Endothelial cell of umbilical vein (primary cell): ENCODE measurements at regions not wholly inside any gene's neighbourhood (a gene's known extent, or its start where the extent isn't known, plus 50 kb on each side); places are given as distances from the start of the nearest gene placed in this dataset.
"Not testable (repeated sequence)": the region's sequence is repeated elsewhere in the genome, so short reads cannot be mapped to it uniquely, and the experiment has no call there.

ENCODE experiments used
- BruUV-seq: library from RNA; stranded (reverse); fragments of 400-500 nt; replicated peaks from 2 replicates; lab custom pipeline; 2021; lab: Mats Ljungman, UMichigan
- CTCF ChIA-PET: fragments of 300-600, 350-600 bp; sonication (Branson Sonifier 250); formaldehyde crosslinking; loops from one replicate; lab custom pipeline; 2021; ENCODE audit warnings: antibody characterized with exemption, inconsistent platforms; lab: Charles Lee
- POLR2A ChIA-PET: fragments of 300-600, 350-600 bp; sonication (Branson Sonifier 250); formaldehyde crosslinking; loops from one replicate; lab custom pipeline; 2021; ENCODE audit warnings: antibody characterized with exemption, inconsistent platforms; lab: Charles Lee
- DNase-seq: peaks from one replicate; pipeline ENCODE4 v3.0.0-alpha.2; 2011; ENCODE audit warnings: low read depth, low spot score
- FAIRE-seq: peaks from 2 replicates; lab custom pipeline; 2011; peaks lifted over from hg19 to GRCh38; lab: Jason Lieb, UNC
- H2AFZ ChIP-seq: 2 replicates; pipeline ENCODE4 v1.6.0; 2012; ENCODE audit warnings: low read depth, low read length, control low read depth, inconsistent platforms
- H3K27ac ChIP-seq: 2 replicates; pipeline ENCODE4 v1.5.1; 2011; ENCODE audit warnings: low read depth, mild to moderate bottlenecking, control low read depth, low read length, moderate library complexity; ENCODE audit not compliant: insufficient read depth
- H3K27me3 ChIP-seq, 2 experiments: 2 replicates each; pipeline versions ENCODE4 v1.6.0 to v1.6.1; 2011; ENCODE audit warnings: low read length in 2 of 2, mixed read lengths in 1 of 2; ENCODE audit not compliant: control insufficient read depth in 2 of 2, insufficient read depth in 2 of 2
- H3K36me3 ChIP-seq, 2 experiments: 2 replicates in 1 of 2; 3 replicates in 1 of 2; pipeline ENCODE4 v1.5.1; 2011; ENCODE audit warnings: low read length in 2 of 2, mild to moderate bottlenecking in 1 of 2, moderate library complexity in 1 of 2; ENCODE audit not compliant: control insufficient read depth in 2 of 2, insufficient read depth in 2 of 2; ENCODE audit errors: extremely low read depth in 1 of 2
- H3K4me1 ChIP-seq: 3 replicates; pipeline ENCODE4 v1.5.1; 2011; ENCODE audit warnings: mild to moderate bottlenecking, low read length; ENCODE audit not compliant: control insufficient read depth, insufficient read depth; ENCODE audit errors: extremely low read depth
- H3K4me2 ChIP-seq: 2 replicates; pipeline ENCODE4 v1.6.1; 2011; ENCODE audit warnings: low read length, control low read depth, mixed read lengths; ENCODE audit not compliant: insufficient read depth
- H3K4me3 ChIP-seq, 3 experiments: fragments of 200-600 bp in 1 of 3; sonication (generic), shearing (Covaris generic) in 1 of 3; replicated peaks in 1 of 3; 2 replicates each; pipeline ENCODE4 v1.5.1; 2011 to 2016; ENCODE audit warnings: control low read depth in 3 of 3, low read length in 3 of 3, mild to moderate bottlenecking in 2 of 3, inconsistent platforms in 1 of 3, low read depth in 1 of 3, moderate library complexity in 1 of 3; ENCODE audit not compliant: insufficient read depth in 1 of 3
- H3K79me2 ChIP-seq: 2 replicates; pipeline ENCODE4 v1.6.0; 2012; ENCODE audit warnings: low read length, inconsistent platforms; ENCODE audit not compliant: control insufficient read depth, insufficient read depth
- H3K9ac ChIP-seq: replicated peaks from 2 replicates; pipeline ENCODE3; 2011; ENCODE audit warnings: low read length, control low read depth; ENCODE audit not compliant: insufficient read depth; ENCODE audit errors: extremely low read depth
- H3K9me1 ChIP-seq: replicated peaks from 3 replicates; pipeline ENCODE4 v1.6.0; 2011; ENCODE audit warnings: mild to moderate bottlenecking, low read length; ENCODE audit not compliant: control insufficient read depth, insufficient read depth; ENCODE audit errors: extremely low read depth
- H3K9me3 ChIP-seq: replicated peaks from 2 replicates; pipeline ENCODE4 v1.5.1; 2012; ENCODE audit warnings: low read length, inconsistent platforms; ENCODE audit not compliant: control insufficient read depth, insufficient read depth
- H4K20me1 ChIP-seq: replicated peaks from 2 replicates; pipeline ENCODE3; 2011; ENCODE audit warnings: mild to moderate bottlenecking, low read length; ENCODE audit not compliant: control insufficient read depth, insufficient read depth; ENCODE audit errors: extremely low read depth
- CTCF ChIP-seq, 2 donors: IDR thresholded peaks; 1 replicate in 1 of 2; 2 replicates in 1 of 2; pipeline ENCODE4 v1.5.1; 2011; ENCODE audit warnings: low read length in 2 of 2, mild to moderate bottlenecking in 2 of 2, moderate library complexity in 2 of 2, control low read depth in 1 of 2, inconsistent platforms in 1 of 2, low read depth in 1 of 2; ENCODE audit not compliant: insufficient read depth in 1 of 2; ENCODE audit errors: extremely low read depth in 1 of 2
- EZH2 ChIP-seq: IDR thresholded peaks from 2 replicates; pipeline ENCODE4 v1.6.1; 2012; ENCODE audit warnings: borderline replicate concordance, low read depth, mild to moderate bottlenecking, moderate library complexity, low read length, inconsistent platforms; ENCODE audit not compliant: severe bottlenecking
- FOS ChIP-seq: IDR thresholded peaks from 2 replicates; pipeline ENCODE4 v1.6.1; 2011; ENCODE audit warnings: mild to moderate bottlenecking, low read length, moderate library complexity, borderline replicate concordance; ENCODE audit not compliant: insufficient read depth
- GATA2 ChIP-seq: IDR thresholded peaks from 2 replicates; pipeline ENCODE4 v1.7.0; 2011; ENCODE audit warnings: low read depth, mild to moderate bottlenecking, moderate library complexity, mixed read lengths, low read length; ENCODE audit not compliant: insufficient read length, insufficient read depth
- JUN ChIP-seq: IDR thresholded peaks from 2 replicates; pipeline ENCODE4 v1.6.1; 2011; ENCODE audit warnings: borderline replicate concordance, low read depth; ENCODE audit not compliant: insufficient read length, insufficient read depth
- MAX ChIP-seq: IDR thresholded peaks from 2 replicates; pipeline ENCODE4 v1.6.1; 2011; ENCODE audit not compliant: insufficient read depth, insufficient read length
- MYC ChIP-seq: IDR thresholded peaks from one replicate; pipeline ENCODE4 v1.6.1; 2011; ENCODE audit warnings: mild to moderate bottlenecking, low read depth, low read length
- POLR2A ChIP-seq: IDR thresholded peaks from 2 replicates; pipeline ENCODE4 v1.6.1; 2012; ENCODE audit warnings: low read depth, mild to moderate bottlenecking, control low read depth, low read length
- POLR2AphosphoS5 ChIP-seq: IDR thresholded peaks from 2 replicates; pipeline ENCODE4 v1.6.1; 2012; ENCODE audit warnings: low read depth, mild to moderate bottlenecking, control low read depth, low read length, moderate library complexity; ENCODE audit not compliant: insufficient read depth
- dilution Hi-C: fragments of 300-500 bp; cut with MboI; formaldehyde crosslinking; loops from one replicate; pipeline ENCODE4 v1.15.0; 2019; ENCODE audit warnings: low sequenced_read_pairs; ENCODE audit not compliant: extremely low pct_ligation_motif_present
- intact Hi-C: fragments of 100-400 bp; cut with micrococcal nuclease; formaldehyde crosslinking; loops from one replicate; pipeline ENCODE4 v1.10.0; 2022

- intact Hi-C loops (no loop called here), dilution Hi-C loops (no loop called here)
- Histone ChIP-seq H3K4me3 (no peak overlapping the region), H3K27me3 (no peaks in the 10 kb centered on the region), H3K36me3 (no peaks in the 10 kb centered on the region), H3K9me1 (no peaks in the 10 kb centered on the region), H3K9ac (no peak overlapping the region), H3K27ac (no peak overlapping the region), H3K4me1 (no peaks in the 10 kb centered on the region), H3K9me3 (no peaks in the 10 kb centered on the region), H3K79me2 (no peaks in the 10 kb centered on the region), H3K4me2 (no peak overlapping the region), H4K20me1 (no peaks in the 10 kb centered on the region), H2AFZ (no peak overlapping the region)
- ChIA-PET CTCF (no interaction called here), POLR2A (no interaction called here)
- FAIRE-seq (no peak), DNase-seq (no peak)
- TF ChIP-seq FOS (no peak), JUN (no peak), POLR2AphosphoS5 (no peak), CTCF (IDR thresholded peaks at IDR 0.05; ENCODE audit: extremely low read depth in 1 of 2, insufficient read depth in 1 of 2, low read depth in 1 of 2, low read length in 2 of 2) (no peak), MYC (no peak), GATA2 (no peak), EZH2 (no peak), POLR2A (no peak), MAX (no peak)
- BruUV-seq: no TSS peak
Observed at GRCh38 chr13:89402211-89402610, 1731.0 kb downstream of the SLITRK5 start.

GRCh38 chr13:89406096-89406495, 1734.9 kb downstream of the SLITRK5 start:
- H4K20me1 ChIP-seq, H3K9me3 ChIP-seq, POLR2A ChIA-PET, FAIRE-seq, intact Hi-C loops, H3K27me3 ChIP-seq, H3K4me1 ChIP-seq, H3K9ac ChIP-seq, H3K4me2 ChIP-seq, H3K27ac ChIP-seq, H3K36me3 ChIP-seq, H2AFZ ChIP-seq, H3K4me3 ChIP-seq, BruUV-seq, dilution Hi-C loops, H3K79me2 ChIP-seq, H3K9me1 ChIP-seq, DNase-seq, CTCF ChIA-PET: not testable (repeated sequence)
